Ishikawa (cell line): ENCODE measurements at regions not wholly inside any gene's neighbourhood (a gene's known extent, or its start where the extent isn't known, plus 50 kb on each side); places are given as distances from the start of the nearest gene placed in this dataset.

Source experiments
- FOXM1 ChIP-seq: IDR thresholded peaks from 2 replicates; pipeline ENCODE4 v1.6.1; 2012; ENCODE audit warnings: low read depth, borderline replicate concordance
- RAD21 ChIP-seq: IDR thresholded peaks from 2 replicates; pipeline ENCODE4 v1.6.1; 2012; ENCODE audit warnings: low read depth
- TAF1 ChIP-seq: IDR thresholded peaks from 2 replicates; pipeline ENCODE4 v1.6.1; 2012; ENCODE audit warnings: low read depth, mild to moderate bottlenecking
- YY1 ChIP-seq: IDR thresholded peaks from 2 replicates; pipeline ENCODE4 v1.6.1; 2012; ENCODE audit warnings: low read depth
- TF ChIP-seq, protein P1 (sequence below): IDR thresholded peaks from 2 replicates; pipeline ENCODE4 v1.6.1; 2012
- TF ChIP-seq, protein P2 (sequence below): IDR thresholded peaks from 2 replicates; pipeline ENCODE4 v1.6.1; 2012

DNA sequence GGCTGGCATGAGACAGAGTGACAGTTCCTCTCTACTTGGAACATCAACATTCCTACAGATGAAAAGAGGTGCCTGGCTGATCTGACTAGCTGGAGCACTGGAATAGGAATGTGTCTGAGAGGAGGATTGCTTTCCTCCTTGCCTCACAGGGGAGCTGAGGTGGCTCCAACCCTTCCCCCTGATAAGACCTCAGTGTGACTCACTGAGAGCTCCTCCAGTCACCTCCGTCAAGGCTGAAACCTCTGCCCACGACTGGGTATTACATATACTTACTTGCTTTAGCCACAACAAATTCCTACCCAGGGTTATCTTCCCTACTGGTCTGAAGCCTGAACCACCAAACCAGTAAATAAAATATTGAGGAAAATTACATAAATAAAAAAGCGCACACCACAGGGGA lies 342.7 kb upstream of the REG3G start:
- TF ChIP-seq, protein P1, sequence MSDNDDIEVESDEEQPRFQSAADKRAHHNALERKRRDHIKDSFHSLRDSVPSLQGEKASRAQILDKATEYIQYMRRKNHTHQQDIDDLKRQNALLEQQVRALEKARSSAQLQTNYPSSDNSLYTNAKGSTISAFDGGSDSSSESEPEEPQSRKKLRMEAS = no peak
- TF ChIP-seq TAF1 (no peak), YY1 (no peak), FOXM1 (no peak), RAD21 (no peak)
- TF ChIP-seq, protein P2, sequence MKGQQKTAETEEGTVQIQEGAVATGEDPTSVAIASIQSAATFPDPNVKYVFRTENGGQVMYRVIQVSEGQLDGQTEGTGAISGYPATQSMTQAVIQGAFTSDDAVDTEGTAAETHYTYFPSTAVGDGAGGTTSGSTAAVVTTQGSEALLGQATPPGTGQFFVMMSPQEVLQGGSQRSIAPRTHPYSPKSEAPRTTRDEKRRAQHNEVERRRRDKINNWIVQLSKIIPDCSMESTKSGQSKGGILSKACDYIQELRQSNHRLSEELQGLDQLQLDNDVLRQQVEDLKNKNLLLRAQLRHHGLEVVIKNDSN = no peak
